Stomach (tissue), 4 donors: ENCODE measurements at regions not wholly inside any gene's neighbourhood (a gene's known extent, or its start where the extent isn't known, plus 50 kb on each side); places are given as distances from the start of the nearest gene placed in this dataset.

Experiments used
- CTCF ChIP-seq, 7 experiments: fragments of 450-650 bp in 4 of 7; fragments of 200-600 bp in 3 of 7; sonication (generic) in 3 of 7; IDR thresholded peaks; one replicate each; pipeline ENCODE4 v1.5.1; 2016 to 2019; ENCODE audit warnings: antibody characterized with exemption in 7 of 7, control low read depth in 2 of 7, mild to moderate bottlenecking in 1 of 7
- POLR2AphosphoS5 ChIP-seq, 3 donors: sonication (generic); formaldehyde crosslinking; IDR thresholded peaks; one replicate each; pipeline ENCODE4 v1.6.1; 2016; ENCODE audit warnings: antibody characterized with exemption in 3 of 3

- TF ChIP-seq CTCF (IDR thresholded peaks at IDR 0.05) (no peak), POLR2AphosphoS5 (IDR thresholded peaks at IDR 0.05) (no peak)
Measured at GRCh38 chr21:35651196-35651595, 409.1 kb downstream of the SETD4 start.
